ACC112 (cell line): ENCODE measurements at regions not wholly inside any gene's neighbourhood (a gene's known extent, or its start where the extent isn't known, plus 50 kb on each side); places are given as distances from the start of the nearest gene placed in this dataset.

Experiments
- H2AFZ ChIP-seq: fragments of 200-600 bp; sonication (generic); one replicate; pipeline ENCODE4 v1.6.0; 2017; ENCODE audit warnings: antibody characterized with exemption, low read length; ENCODE audit not compliant: unreplicated experiment
- H3K27ac ChIP-seq: fragments of 200-600 bp; sonication (generic); 2 replicates; pipeline ENCODE4 v1.5.1; 2014; ENCODE audit warnings: low read depth, mild to moderate bottlenecking, antibody characterized with exemption, low read length, moderate library complexity
- H3K27me3 ChIP-seq: fragments of 200-600 bp; sonication (generic); 2 replicates; pipeline ENCODE4 v1.6.1; 2014; ENCODE audit warnings: mild to moderate bottlenecking, antibody characterized with exemption, low read length, moderate library complexity, mixed read lengths; ENCODE audit not compliant: insufficient read depth
- H3K36me3 ChIP-seq: fragments of 200-600 bp; sonication (generic); 2 replicates; pipeline ENCODE4 v1.6.1; 2016; ENCODE audit warnings: mild to moderate bottlenecking, antibody characterized with exemption, low read length, moderate library complexity, mixed read lengths; ENCODE audit not compliant: insufficient read depth
- H3K4me1 ChIP-seq: fragments of 200-600 bp; sonication (generic); one replicate; pipeline ENCODE4 v1.6.1; 2016; ENCODE audit warnings: low read length, mixed read lengths; ENCODE audit not compliant: insufficient read depth, unreplicated experiment, control insufficient read depth
- H3K4me3 ChIP-seq: fragments of 200-600 bp; sonication (generic); 2 replicates; pipeline ENCODE4 v1.5.1; 2014; ENCODE audit warnings: mild to moderate bottlenecking, low read depth, low read length
- H3K79me2 ChIP-seq: fragments of 200-600 bp; sonication (generic); one replicate; pipeline ENCODE4 v1.6.0; 2016; ENCODE audit warnings: low read length; ENCODE audit not compliant: control insufficient read depth, unreplicated experiment, insufficient read depth

GRCh38 chr15:100809151-100809550, 70.5 kb upstream of the ALDH1A3 start:
- H3K36me3 ChIP-seq: no peaks in the 10 kb centered on the region
- peaks cover 8% of the 10 kb centered on the region for H3K4me1 ChIP-seq
- H3K27me3 ChIP-seq: no peaks in the 10 kb centered on the region
- H2AFZ ChIP-seq: no peak overlapping the region
- H3K27ac ChIP-seq: no peak overlapping the region
- no peak overlapping the region for H3K4me3 ChIP-seq
- no peaks in the 10 kb centered on the region for H3K79me2 ChIP-seq

- Histone ChIP-seq H3K27me3 (no peaks in the 10 kb centered on the region), H3K4me1 (peaks cover 8% of the 10 kb centered on the region), H3K79me2 (no peaks in the 10 kb centered on the region), H3K27ac (no peak overlapping the region), H2AFZ (no peak overlapping the region), H3K4me3 (no peak overlapping the region), H3K36me3 (no peaks in the 10 kb centered on the region)
Measured at GRCh38 chr15:100809587-100809986, 70.0 kb upstream of the ALDH1A3 start.

- Histone ChIP-seq H3K27me3 (no peaks in the 10 kb centered on the region), H3K4me3 (no peak overlapping the region), H3K4me1 (peaks cover 8% of the 10 kb centered on the region), H2AFZ (no peak overlapping the region), H3K36me3 (no peaks in the 10 kb centered on the region), H3K79me2 (no peaks in the 10 kb centered on the region), H3K27ac (no peak overlapping the region)
Measured at GRCh38 chr15:100810229-100810628, 69.4 kb upstream of the ALDH1A3 start.

GRCh38 chr15:100810831-100811230, 68.8 kb upstream of the ALDH1A3 start:
- no peak overlapping the region for H3K27ac ChIP-seq
- H3K36me3 ChIP-seq: no peaks in the 10 kb centered on the region
- no peaks in the 10 kb centered on the region for H3K27me3 ChIP-seq
- H3K4me1 ChIP-seq: peaks cover 8% of the 10 kb centered on the region
- H3K4me3 ChIP-seq: no peak overlapping the region
- H2AFZ ChIP-seq: no peak overlapping the region
- H3K79me2 ChIP-seq: no peaks in the 10 kb centered on the region

GRCh38 chr15:100812802-100813201, 66.8 kb upstream of the ALDH1A3 start:
- Histone ChIP-seq H3K27ac (no peak overlapping the region), H3K4me1 (peaks cover 8% of the 10 kb centered on the region), H3K79me2 (no peaks in the 10 kb centered on the region), H3K27me3 (no peaks in the 10 kb centered on the region), H2AFZ (no peak overlapping the region), H3K36me3 (no peaks in the 10 kb centered on the region), H3K4me3 (no peak overlapping the region)

- no peaks in the 10 kb centered on the region for H3K36me3 ChIP-seq
- H3K4me3 ChIP-seq: no peak overlapping the region
- no peak overlapping the region for H2AFZ ChIP-seq
- H3K79me2 ChIP-seq: no peaks in the 10 kb centered on the region
- H3K27ac ChIP-seq: no peak overlapping the region
- no peaks in the 10 kb centered on the region for H3K27me3 ChIP-seq
- H3K4me1 ChIP-seq: no peaks in the 10 kb centered on the region
Measured at GRCh38 chr15:100818927-100819326, 60.7 kb upstream of the ALDH1A3 start.

- Histone ChIP-seq H3K27me3 (no peaks in the 10 kb centered on the region), H3K36me3 (no peaks in the 10 kb centered on the region), H3K27ac (no peak overlapping the region), H3K4me1 (no peaks in the 10 kb centered on the region), H3K4me3 (no peak overlapping the region), H3K79me2 (no peaks in the 10 kb centered on the region), H2AFZ (no peak overlapping the region)
Measured at GRCh38 chr15:100820528-100820927, 59.1 kb upstream of the ALDH1A3 start.

- Histone ChIP-seq H3K4me1 (no peaks in the 10 kb centered on the region), H3K36me3 (no peaks in the 10 kb centered on the region), H3K27ac (no peak overlapping the region), H3K27me3 (no peaks in the 10 kb centered on the region), H3K79me2 (no peaks in the 10 kb centered on the region), H3K4me3 (no peak overlapping the region), H2AFZ (no peak overlapping the region)
Measured at GRCh38 chr15:100821327-100821726, 58.3 kb upstream of the ALDH1A3 start.

GRCh38 chr15:100824211-100824610, 55.4 kb upstream of the ALDH1A3 start:
- Histone ChIP-seq H3K79me2 (no peaks in the 10 kb centered on the region), H3K4me3 (no peak overlapping the region), H3K27ac (no peak overlapping the region), H3K36me3 (no peaks in the 10 kb centered on the region), H3K27me3 (no peaks in the 10 kb centered on the region), H3K4me1 (no peaks in the 10 kb centered on the region), H2AFZ (no peak overlapping the region)

- Histone ChIP-seq H3K27me3 (no peaks in the 10 kb centered on the region), H3K79me2 (no peaks in the 10 kb centered on the region), H3K27ac (no peak overlapping the region), H3K4me3 (no peak overlapping the region), H3K4me1 (no peaks in the 10 kb centered on the region), H3K36me3 (no peaks in the 10 kb centered on the region), H2AFZ (no peak overlapping the region)
Measured at GRCh38 chr15:100829457-100829856, 50.2 kb upstream of the ALDH1A3 start.
